OCI-LY3 (cell line): ENCODE measurements at regions not wholly inside any gene's neighbourhood (a gene's known extent, or its start where the extent isn't known, plus 50 kb on each side); places are given as distances from the start of the nearest gene placed in this dataset.

Experiments used
- EZH2phosphoT487 ChIP-seq: fragments of 200-600 bp; shearing (Covaris generic); IDR thresholded peaks from 2 replicates; pipeline ENCODE4 v1.6.1; 2018; ENCODE audit warnings: antibody characterized with exemption, mixed run types, low read depth
- TF ChIP-seq, protein P1 (sequence below): fragments of 200-600, 300-600 bp; sonication (generic); IDR thresholded peaks from 2 replicates; pipeline ENCODE4 v1.5.1; 2014; ENCODE audit warnings: antibody characterized with exemption, low read length, low read depth

DNA sequence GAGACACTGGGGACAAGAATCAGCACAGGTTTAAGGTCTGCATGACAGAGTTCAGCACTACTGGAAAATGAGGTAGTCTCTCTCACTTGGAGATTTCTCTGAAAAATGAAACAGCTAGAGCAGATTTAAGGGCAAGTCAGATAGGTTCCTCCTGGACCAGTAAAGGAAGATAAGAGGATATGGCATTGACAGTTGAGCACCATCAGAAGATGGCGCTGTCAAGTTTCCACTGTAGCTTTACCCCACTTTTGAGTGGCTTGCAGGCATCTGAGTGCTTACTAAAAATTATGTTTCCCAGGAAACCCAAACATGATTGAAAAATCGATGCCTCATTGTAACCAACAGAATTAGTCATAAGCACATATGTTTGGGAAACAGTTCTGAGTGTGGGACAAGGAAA lies 407.2 kb upstream of the UBE2E2 start:
- TF ChIP-seq, protein P1, sequence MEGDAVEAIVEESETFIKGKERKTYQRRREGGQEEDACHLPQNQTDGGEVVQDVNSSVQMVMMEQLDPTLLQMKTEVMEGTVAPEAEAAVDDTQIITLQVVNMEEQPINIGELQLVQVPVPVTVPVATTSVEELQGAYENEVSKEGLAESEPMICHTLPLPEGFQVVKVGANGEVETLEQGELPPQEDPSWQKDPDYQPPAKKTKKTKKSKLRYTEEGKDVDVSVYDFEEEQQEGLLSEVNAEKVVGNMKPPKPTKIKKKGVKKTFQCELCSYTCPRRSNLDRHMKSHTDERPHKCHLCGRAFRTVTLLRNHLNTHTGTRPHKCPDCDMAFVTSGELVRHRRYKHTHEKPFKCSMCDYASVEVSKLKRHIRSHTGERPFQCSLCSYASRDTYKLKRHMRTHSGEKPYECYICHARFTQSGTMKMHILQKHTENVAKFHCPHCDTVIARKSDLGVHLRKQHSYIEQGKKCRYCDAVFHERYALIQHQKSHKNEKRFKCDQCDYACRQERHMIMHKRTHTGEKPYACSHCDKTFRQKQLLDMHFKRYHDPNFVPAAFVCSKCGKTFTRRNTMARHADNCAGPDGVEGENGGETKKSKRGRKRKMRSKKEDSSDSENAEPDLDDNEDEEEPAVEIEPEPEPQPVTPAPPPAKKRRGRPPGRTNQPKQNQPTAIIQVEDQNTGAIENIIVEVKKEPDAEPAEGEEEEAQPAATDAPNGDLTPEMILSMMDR, result peak; percentile 24
- TF ChIP-seq EZH2phosphoT487, result no peak
